ENCODE measurements at regions not wholly inside any gene's neighbourhood (a gene's known extent, or its start where the extent isn't known, plus 50 kb on each side); places are given as distances from the start of the nearest gene placed in this dataset.

DNA sequence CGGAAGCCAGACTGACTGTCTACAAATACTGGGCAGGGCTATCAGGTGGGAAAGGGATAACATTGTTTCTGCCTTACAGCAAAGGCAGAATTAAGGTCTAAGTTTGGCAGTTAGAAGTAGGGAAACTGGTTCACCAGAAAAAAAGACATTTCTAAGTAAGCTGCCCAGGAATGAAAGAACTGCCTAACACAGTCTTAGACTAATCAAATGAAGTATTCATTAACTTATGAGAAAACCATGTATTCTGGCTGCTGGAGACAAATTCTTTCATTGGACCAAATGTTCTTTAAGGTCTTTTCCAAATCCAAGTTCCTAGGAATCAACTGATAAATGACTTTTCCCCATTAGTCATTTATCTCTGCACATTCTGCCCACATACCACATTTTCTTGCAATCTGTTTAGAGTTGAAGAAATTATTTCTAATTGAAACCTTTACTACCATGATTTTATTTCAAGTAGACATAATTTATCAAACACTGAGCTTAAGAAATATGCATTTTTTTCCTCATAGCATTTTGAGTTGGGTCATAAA is 120.3 kb upstream of the OGFRL1 start:
- TF ChIP-seq, protein P1, sequence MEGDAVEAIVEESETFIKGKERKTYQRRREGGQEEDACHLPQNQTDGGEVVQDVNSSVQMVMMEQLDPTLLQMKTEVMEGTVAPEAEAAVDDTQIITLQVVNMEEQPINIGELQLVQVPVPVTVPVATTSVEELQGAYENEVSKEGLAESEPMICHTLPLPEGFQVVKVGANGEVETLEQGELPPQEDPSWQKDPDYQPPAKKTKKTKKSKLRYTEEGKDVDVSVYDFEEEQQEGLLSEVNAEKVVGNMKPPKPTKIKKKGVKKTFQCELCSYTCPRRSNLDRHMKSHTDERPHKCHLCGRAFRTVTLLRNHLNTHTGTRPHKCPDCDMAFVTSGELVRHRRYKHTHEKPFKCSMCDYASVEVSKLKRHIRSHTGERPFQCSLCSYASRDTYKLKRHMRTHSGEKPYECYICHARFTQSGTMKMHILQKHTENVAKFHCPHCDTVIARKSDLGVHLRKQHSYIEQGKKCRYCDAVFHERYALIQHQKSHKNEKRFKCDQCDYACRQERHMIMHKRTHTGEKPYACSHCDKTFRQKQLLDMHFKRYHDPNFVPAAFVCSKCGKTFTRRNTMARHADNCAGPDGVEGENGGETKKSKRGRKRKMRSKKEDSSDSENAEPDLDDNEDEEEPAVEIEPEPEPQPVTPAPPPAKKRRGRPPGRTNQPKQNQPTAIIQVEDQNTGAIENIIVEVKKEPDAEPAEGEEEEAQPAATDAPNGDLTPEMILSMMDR (IDR thresholded peaks at IDR 0.05), result no peak
- TF ChIP-seq POLR2A (IDR thresholded peaks at IDR 0.05) (no peak), POLR2AphosphoS5 (IDR thresholded peaks at IDR 0.05) (no peak)

Data from breast epithelium (tissue), 3 donors.